Glutamatergic neuron (in vitro differentiated cells): ENCODE measurements at regions not wholly inside any gene's neighbourhood (a gene's known extent, or its start where the extent isn't known, plus 50 kb on each side); places are given as distances from the start of the nearest gene placed in this dataset.

ENCODE experiments used
- DNase-seq: peaks from one replicate; pipeline ENCODE4 v3.0.0; 2022
- H3K27ac Mint-ChIP-seq: one replicate; pipeline ENCODE4 v1.8.0; 2020; ENCODE audit warnings: mild to moderate bottlenecking, mixed read lengths, inconsistent platforms; ENCODE audit not compliant: unreplicated experiment
- H3K27me3 Mint-ChIP-seq: one replicate; pipeline ENCODE4 v1.8.0; 2020; ENCODE audit warnings: mild to moderate bottlenecking, moderate library complexity, mixed read lengths, inconsistent platforms; ENCODE audit not compliant: unreplicated experiment
- H3K36me3 Mint-ChIP-seq: one replicate; pipeline ENCODE4 v1.8.0; 2020; ENCODE audit warnings: mild to moderate bottlenecking, mixed read lengths, inconsistent platforms; ENCODE audit not compliant: unreplicated experiment
- H3K4me1 Mint-ChIP-seq: one replicate; pipeline ENCODE4 v1.8.0; 2020; ENCODE audit warnings: mild to moderate bottlenecking, low read depth, mixed read lengths, inconsistent platforms; ENCODE audit not compliant: unreplicated experiment
- H3K4me3 Mint-ChIP-seq: one replicate; pipeline ENCODE4 v1.8.0; 2020; ENCODE audit warnings: mild to moderate bottlenecking, mixed read lengths, inconsistent platforms; ENCODE audit not compliant: unreplicated experiment
- H3K9me3 Mint-ChIP-seq: one replicate; pipeline ENCODE4 v1.8.0; 2020; ENCODE audit warnings: mild to moderate bottlenecking, moderate library complexity, mixed read lengths, inconsistent platforms; ENCODE audit not compliant: unreplicated experiment
- CTCF ChIP-seq: fragments of 200-600 bp; sonication (generic); IDR thresholded peaks from one replicate; pipeline ENCODE4 v1.5.0; 2021; ENCODE audit not compliant: partially characterized antibody, unreplicated experiment

DNA sequence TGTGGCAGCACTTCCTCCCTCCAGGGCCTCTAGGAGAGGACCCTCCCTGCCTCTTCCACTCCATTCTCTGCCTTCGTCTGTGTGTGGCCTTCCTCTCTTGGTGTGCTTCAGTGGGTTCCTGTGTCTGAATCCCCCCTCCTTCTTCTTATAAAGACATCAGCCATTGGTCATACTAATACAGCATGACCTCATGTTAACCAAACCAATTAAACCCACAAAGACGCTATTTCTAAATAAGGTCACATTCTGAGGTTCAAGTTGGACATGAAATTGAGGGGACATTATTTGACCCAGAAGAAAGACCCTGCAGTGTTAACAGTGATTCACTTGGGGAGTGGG, 398.6 kb downstream of the SHANK2 start:
- TF ChIP-seq CTCF = no peak
- H3K27ac Mint-ChIP-seq = no peak overlapping the region

DNA sequence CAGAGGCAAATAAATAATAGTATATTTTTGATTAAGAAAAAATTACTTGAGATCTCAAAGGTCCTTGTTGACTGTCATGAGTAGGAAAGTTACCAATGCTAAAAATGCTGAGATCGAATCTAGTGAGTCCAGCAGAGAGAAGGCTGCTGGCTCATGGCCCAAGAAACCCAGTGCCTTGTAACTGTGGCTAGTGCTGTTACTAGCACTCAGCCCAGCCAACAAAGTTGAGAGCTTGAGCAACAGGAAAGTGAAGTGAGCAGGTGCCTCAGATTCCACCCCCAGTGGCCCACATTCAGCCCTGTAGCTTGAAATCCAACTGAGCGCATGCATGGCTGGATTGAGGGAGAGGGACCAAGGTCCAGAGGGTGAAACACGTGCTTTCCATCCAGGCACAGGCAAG, 398.2 kb downstream of the SHANK2 start:
- H3K9me3 Mint-ChIP-seq = peaks cover 10% of the 10 kb centered on the region
- no peak overlapping the region for H3K27ac Mint-ChIP-seq
- no peak for DNase-seq
- no peaks in the 10 kb centered on the region for H3K4me1 Mint-ChIP-seq
- H3K36me3 Mint-ChIP-seq = peaks cover 4% of the 10 kb centered on the region
- peaks cover 7% of the 10 kb centered on the region for H3K27me3 Mint-ChIP-seq
- no peak for TF ChIP-seq CTCF
- no peak overlapping the region for H3K4me3 Mint-ChIP-seq

More for the DNA sequence above, 398.6 kb downstream of the SHANK2 start:
- H3K9me3 Mint-ChIP-seq = peaks cover 10% of the 10 kb centered on the region
- peaks cover 7% of the 10 kb centered on the region for H3K27me3 Mint-ChIP-seq
- H3K4me1 Mint-ChIP-seq = no peaks in the 10 kb centered on the region
- H3K36me3 Mint-ChIP-seq = peaks cover 4% of the 10 kb centered on the region
- no peak for DNase-seq
- peak overlapping the region; percentile 12 for H3K4me3 Mint-ChIP-seq

DNA sequence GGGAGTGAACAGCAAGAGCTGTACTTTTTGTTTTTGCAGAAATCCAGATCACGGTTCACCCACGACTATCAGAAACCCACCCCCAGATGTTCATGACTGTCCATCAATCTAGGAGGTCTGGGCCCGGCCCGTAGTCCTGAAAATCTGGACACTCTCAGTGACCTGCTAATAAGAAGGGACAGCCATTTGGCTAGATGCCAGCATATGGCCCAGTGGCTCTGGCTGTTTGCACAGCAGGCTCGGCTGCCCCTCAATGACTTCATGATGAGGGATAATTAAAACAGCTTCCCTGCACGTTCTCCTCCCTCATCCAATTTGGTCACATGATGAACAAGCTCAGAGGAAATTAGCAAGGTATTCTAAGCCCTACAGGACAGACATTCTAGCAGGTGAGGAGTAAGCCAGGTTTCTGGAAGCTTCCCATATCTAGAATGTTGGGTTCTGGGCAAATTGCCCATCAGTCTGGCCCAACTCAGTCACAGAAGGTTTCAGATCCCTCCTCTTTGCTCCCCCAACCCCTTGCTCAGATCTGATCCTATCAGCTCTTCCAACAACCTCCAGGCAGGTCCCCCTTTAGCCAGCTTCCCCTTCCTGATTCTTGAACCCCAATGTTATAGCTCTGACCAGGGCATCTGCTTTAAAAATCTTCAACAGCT, 397.3 kb downstream of the SHANK2 start:
- Mint-ChIP-seq H3K4me1 (no peaks in the 10 kb centered on the region), H3K27ac (no peak overlapping the region), H3K27me3 (peaks cover 8% of the 10 kb centered on the region), H3K36me3 (peaks cover 2% of the 10 kb centered on the region), H3K4me3 (no peak overlapping the region), H3K9me3 (peaks cover 9% of the 10 kb centered on the region)
- DNase-seq = peak; percentile 28
- TF ChIP-seq CTCF = no peak

DNA sequence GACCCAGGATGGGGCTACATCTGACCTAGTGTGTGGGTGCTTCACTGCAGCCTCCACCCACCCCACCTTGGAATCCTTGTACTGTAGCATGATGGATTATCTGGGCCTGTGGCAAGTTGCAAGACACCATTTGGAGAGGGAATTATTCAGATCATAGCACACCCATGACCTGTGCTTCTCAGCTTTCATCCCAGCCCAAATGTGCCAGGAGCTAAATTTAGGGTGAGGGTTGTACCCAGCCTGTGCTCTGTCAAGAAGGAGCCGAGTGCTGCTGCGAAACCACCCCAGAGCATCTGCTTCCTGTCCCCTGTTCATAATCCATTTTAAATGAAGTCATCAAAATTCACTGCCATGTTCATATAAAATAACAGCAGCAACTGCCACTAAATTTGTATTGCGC, 394.5 kb downstream of the SHANK2 start:
- no peak for TF ChIP-seq CTCF
- DNase-seq = no peak
- Mint-ChIP-seq H3K36me3 (peaks cover 7% of the 10 kb centered on the region), H3K9me3 (peaks cover 9% of the 10 kb centered on the region), H3K27me3 (peaks cover 11% of the 10 kb centered on the region), H3K4me1 (peaks cover 5% of the 10 kb centered on the region), H3K4me3 (no peak overlapping the region), H3K27ac (no peak overlapping the region)

DNA sequence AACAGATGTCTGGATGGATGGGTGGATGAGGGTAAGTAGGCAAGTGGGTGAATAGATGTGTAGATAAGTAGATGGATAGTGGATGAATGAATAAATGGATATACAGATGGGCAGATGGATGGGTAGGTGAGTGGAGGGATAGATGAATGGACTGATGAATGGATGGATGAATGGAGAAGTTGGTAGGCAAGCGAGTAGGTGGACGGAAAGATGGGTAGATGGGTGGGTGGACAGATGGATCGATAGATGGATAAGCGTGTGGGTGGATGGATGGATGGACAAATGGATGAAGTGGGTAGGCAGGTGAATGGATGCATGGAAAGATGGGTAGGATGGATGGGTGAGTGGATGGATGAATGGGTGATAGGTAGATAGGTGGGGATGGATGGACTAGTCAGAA, 393.2 kb downstream of the SHANK2 start:
- H3K4me1 Mint-ChIP-seq = peaks cover 5% of the 10 kb centered on the region
- no peak overlapping the region for H3K27ac Mint-ChIP-seq
- no peak overlapping the region for H3K4me3 Mint-ChIP-seq
- DNase-seq = no peak
- TF ChIP-seq CTCF = no peak
- H3K36me3 Mint-ChIP-seq = peaks cover 7% of the 10 kb centered on the region
- peaks cover 9% of the 10 kb centered on the region for H3K9me3 Mint-ChIP-seq
- H3K27me3 Mint-ChIP-seq = peaks cover 9% of the 10 kb centered on the region
